NT2/D1 (cell line): ENCODE measurements at regions not wholly inside any gene's neighbourhood (a gene's known extent, or its start where the extent isn't known, plus 50 kb on each side); places are given as distances from the start of the nearest gene placed in this dataset.

ENCODE experiments used
- YY1 ChIP-seq: IDR thresholded peaks from 2 replicates; pipeline ENCODE4 v1.6.1; 2011; ENCODE audit not compliant: insufficient read length, insufficient read depth
- ZNF274 ChIP-seq: IDR thresholded peaks from 2 replicates; pipeline ENCODE4 v1.6.1; 2011; ENCODE audit warnings: mild to moderate bottlenecking, low read depth, low read length

- TF ChIP-seq ZNF274 (no peak), YY1 (no peak)
Measured at GRCh38 chr3:168659015-168659414, 563.3 kb upstream of the GOLIM4 start.
